GM12878 (cell line): ENCODE measurements at regions not wholly inside any gene's neighbourhood (a gene's known extent, or its start where the extent isn't known, plus 50 kb on each side); places are given as distances from the start of the nearest gene placed in this dataset.

Source experiments
- CHD1 ChIP-seq: IDR thresholded peaks from 2 replicates; pipeline ENCODE4 v1.6.1; 2012; ENCODE audit warnings: low read depth, low read length, improper control_type of control experiment
- E4F1 ChIP-seq: fragments of 450-650 bp; IDR thresholded peaks from 2 replicates; pipeline ENCODE4 v1.6.1; 2018; ENCODE audit warnings: borderline replicate concordance, mild to moderate bottlenecking; ENCODE audit not compliant: partially characterized antibody
- EED ChIP-seq: sonication (generic); IDR thresholded peaks from 2 replicates; pipeline ENCODE4 v1.6.1; 2016; ENCODE audit warnings: antibody characterized with exemption, low read depth
- NBN ChIP-seq: fragments of 450-650 bp; IDR thresholded peaks from 2 replicates; pipeline ENCODE4 v1.6.1; 2016
- PAX8 ChIP-seq: fragments of 450-650 bp; IDR thresholded peaks from 2 replicates; pipeline ENCODE4 v1.6.1; 2017; ENCODE audit warnings: mild to moderate bottlenecking, moderate library complexity
- PML ChIP-seq: IDR thresholded peaks from 2 replicates; pipeline ENCODE4 v1.6.1; 2012; ENCODE audit warnings: low read length, inconsistent platforms
- SMARCA5 ChIP-seq: fragments of 450-650 bp; IDR thresholded peaks from 2 replicates; pipeline ENCODE4 v1.6.1; 2017; ENCODE audit warnings: mild to moderate bottlenecking
- YBX1 ChIP-seq: fragments of 450-650 bp; IDR thresholded peaks from 2 replicates; pipeline ENCODE4 v1.6.1; 2016; ENCODE audit warnings: antibody characterized with exemption
- TF ChIP-seq, protein P1 (sequence below), 3 experiments: IDR thresholded peaks in 2 of 3; conservative IDR thresholded peaks in 1 of 3; 2 replicates each; pipeline ENCODE4 v1.5.1; 2011; ENCODE audit warnings: low read depth in 3 of 3, low read length in 3 of 3, mild to moderate bottlenecking in 3 of 3, control low read depth in 2 of 3, moderate library complexity in 2 of 3, inconsistent platforms in 1 of 3, mixed read lengths in 1 of 3; ENCODE audit not compliant: control insufficient read depth in 2 of 3, insufficient read depth in 1 of 3; ENCODE audit errors: extremely low read depth in 1 of 3
- TF ChIP-seq, protein P2 (sequence below): fragments of 450-650 bp; formaldehyde crosslinking; IDR thresholded peaks from 2 replicates; pipeline ENCODE4 v1.5.0; 2022; ENCODE audit warnings: mild to moderate bottlenecking, missing genetic modification characterization

GRCh38 chr4:177229331-177229730 is 80.3 kb upstream of the NEIL3 start:
- TF ChIP-seq, protein P1, sequence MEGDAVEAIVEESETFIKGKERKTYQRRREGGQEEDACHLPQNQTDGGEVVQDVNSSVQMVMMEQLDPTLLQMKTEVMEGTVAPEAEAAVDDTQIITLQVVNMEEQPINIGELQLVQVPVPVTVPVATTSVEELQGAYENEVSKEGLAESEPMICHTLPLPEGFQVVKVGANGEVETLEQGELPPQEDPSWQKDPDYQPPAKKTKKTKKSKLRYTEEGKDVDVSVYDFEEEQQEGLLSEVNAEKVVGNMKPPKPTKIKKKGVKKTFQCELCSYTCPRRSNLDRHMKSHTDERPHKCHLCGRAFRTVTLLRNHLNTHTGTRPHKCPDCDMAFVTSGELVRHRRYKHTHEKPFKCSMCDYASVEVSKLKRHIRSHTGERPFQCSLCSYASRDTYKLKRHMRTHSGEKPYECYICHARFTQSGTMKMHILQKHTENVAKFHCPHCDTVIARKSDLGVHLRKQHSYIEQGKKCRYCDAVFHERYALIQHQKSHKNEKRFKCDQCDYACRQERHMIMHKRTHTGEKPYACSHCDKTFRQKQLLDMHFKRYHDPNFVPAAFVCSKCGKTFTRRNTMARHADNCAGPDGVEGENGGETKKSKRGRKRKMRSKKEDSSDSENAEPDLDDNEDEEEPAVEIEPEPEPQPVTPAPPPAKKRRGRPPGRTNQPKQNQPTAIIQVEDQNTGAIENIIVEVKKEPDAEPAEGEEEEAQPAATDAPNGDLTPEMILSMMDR (IDR thresholded peaks at IDR 0.05 in 2 of 3, conservative IDR thresholded peaks at IDR 0.05 in 1 of 3; ENCODE audit: control insufficient read depth in 2 of 3, extremely low read depth in 1 of 3, insufficient read depth in 1 of 3, low read depth in 3 of 3, low read length in 3 of 3), result no peak
- TF ChIP-seq CHD1 (no peak), E4F1 (no peak), SMARCA5 (no peak), NBN (no peak), EED (no peak), PAX8 (no peak), YBX1 (no peak), PML (no peak)
- TF ChIP-seq, protein P2, sequence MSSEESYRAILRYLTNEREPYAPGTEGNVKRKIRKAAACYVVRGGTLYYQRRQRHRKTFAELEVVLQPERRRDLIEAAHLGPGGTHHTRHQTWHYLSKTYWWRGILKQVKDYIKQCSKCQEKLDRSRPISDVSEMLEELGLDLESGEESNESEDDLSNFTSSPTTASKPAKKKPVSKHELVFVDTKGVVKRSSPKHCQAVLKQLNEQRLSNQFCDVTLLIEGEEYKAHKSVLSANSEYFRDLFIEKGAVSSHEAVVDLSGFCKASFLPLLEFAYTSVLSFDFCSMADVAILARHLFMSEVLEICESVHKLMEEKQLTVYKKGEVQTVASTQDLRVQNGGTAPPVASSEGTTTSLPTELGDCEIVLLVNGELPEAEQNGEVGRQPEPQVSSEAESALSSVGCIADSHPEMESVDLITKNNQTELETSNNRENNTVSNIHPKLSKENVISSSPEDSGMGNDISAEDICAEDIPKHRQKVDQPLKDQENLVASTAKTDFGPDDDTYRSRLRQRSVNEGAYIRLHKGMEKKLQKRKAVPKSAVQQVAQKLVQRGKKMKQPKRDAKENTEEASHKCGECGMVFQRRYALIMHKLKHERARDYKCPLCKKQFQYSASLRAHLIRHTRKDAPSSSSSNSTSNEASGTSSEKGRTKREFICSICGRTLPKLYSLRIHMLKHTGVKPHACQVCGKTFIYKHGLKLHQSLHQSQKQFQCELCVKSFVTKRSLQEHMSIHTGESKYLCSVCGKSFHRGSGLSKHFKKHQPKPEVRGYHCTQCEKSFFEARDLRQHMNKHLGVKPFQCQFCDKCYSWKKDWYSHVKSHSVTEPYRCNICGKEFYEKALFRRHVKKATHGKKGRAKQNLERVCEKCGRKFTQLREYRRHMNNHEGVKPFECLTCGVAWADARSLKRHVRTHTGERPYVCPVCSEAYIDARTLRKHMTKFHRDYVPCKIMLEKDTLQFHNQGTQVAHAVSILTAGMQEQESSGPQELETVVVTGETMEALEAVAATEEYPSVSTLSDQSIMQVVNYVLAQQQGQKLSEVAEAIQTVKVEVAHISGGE, result no peak
